Erythroblast (primary cell): ENCODE measurements at regions not wholly inside any gene's neighbourhood (a gene's known extent, or its start where the extent isn't known, plus 50 kb on each side); places are given as distances from the start of the nearest gene placed in this dataset.

Experiments
- GATA1 ChIP-seq: IDR thresholded peaks from 2 replicates; pipeline ENCODE4 v1.6.1; 2011; ENCODE audit warnings: low read depth, mild to moderate bottlenecking, control low read depth, low read length, moderate library complexity
- POLR2A ChIP-seq: IDR thresholded peaks from 2 replicates; pipeline ENCODE4 v1.6.1; 2011; ENCODE audit warnings: mild to moderate bottlenecking, low read length

DNA sequence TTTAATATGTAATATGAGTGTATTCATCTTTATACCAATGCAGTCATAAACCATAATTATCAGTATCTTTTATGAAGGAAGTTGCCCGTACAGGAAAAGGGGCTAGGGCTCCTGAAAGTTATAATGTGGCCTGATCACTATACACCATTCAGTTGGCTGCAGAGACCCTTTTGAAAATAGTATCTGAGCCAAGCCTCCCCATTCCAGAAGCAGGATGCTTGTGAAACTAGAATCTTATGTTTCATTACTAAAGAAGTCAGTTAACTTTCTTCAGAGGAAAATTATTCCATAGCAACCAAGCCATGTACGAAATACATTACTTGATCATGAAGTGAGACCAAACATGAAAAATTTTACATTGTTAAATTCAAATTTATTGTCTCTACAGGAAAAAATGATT, 251.5 kb upstream of the TCF21 start:
- TF ChIP-seq POLR2A (no peak), GATA1 (no peak)
